Peyer's patch (tissue), 4 donors: ENCODE measurements at regions not wholly inside any gene's neighbourhood (a gene's known extent, or its start where the extent isn't known, plus 50 kb on each side); places are given as distances from the start of the nearest gene placed in this dataset.

Experiments
- DNase-seq, 3 donors: peaks; one replicate each; pipeline ENCODE4 v3.0.0-alpha.2; 2017 to 2019
- H3K27ac ChIP-seq, 4 donors: fragments of 200-600 bp; sonication (generic); one replicate each; pipeline ENCODE4 v1.5.1; 2016 to 2019
- H3K27me3 ChIP-seq, 2 donors: fragments of 200-600 bp; sonication (generic); one replicate each; pipeline ENCODE4 v1.5.1; 2019
- H3K36me3 ChIP-seq, 3 donors: fragments of 200-600 bp; sonication (generic); one replicate each; pipeline ENCODE4 v1.5.1; 2016 to 2019
- H3K4me1 ChIP-seq, 4 donors: fragments of 200-600 bp; sonication (generic); one replicate each; pipeline ENCODE4 v1.5.1; 2016 to 2019
- H3K4me3 ChIP-seq, 4 donors: fragments of 200-600 bp; sonication (generic); 1 replicate in 3 of 4; 2 replicates in 1 of 4; pipeline ENCODE4 v1.5.1; 2016 to 2019; ENCODE audit warnings: mild to moderate bottlenecking in 1 of 4
- H3K9me3 ChIP-seq, 4 donors: fragments of 200-600 bp; sonication (generic); one replicate each; pipeline ENCODE4 v1.5.1; 2016 to 2019; ENCODE audit warnings: mild to moderate bottlenecking in 1 of 4
- POLR2A ChIP-seq, 2 donors: fragments of 450-650 bp; IDR thresholded peaks; one replicate each; pipeline ENCODE4 v1.5.1; 2017; ENCODE audit warnings: antibody characterized with exemption in 2 of 2, mild to moderate bottlenecking in 2 of 2, moderate library complexity in 2 of 2
- TF ChIP-seq, protein P1 (sequence below), 6 experiments: fragments of 450-650 bp in 4 of 6; fragments of 200-600 bp in 2 of 6; sonication (generic) in 1 of 6; IDR thresholded peaks; one replicate each; pipeline ENCODE4 v1.5.1; 2017 to 2019; ENCODE audit warnings: antibody characterized with exemption in 6 of 6, mild to moderate bottlenecking in 3 of 6, moderate library complexity in 1 of 6

DNA sequence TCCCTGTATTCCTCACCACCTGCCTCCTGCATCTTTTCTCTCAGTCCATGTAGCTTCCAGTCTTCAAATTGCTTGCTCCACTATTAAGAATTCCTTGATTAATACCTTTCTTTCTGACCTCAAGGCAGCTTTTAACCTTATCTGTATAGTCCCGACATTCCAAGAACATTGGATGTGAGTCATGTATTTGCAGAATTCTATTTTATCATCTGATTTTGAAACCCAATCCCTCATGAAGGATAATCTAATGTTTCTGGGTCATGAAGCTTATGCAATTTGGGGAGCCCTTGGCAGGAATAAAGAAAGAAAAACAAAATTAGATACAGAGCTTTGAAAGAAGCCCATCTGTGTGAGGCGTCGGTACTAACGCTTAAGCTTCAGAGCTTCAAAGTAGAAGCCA, 63.4 kb upstream of the CCND2 start:
- no peaks in the 10 kb centered on the region for H3K4me1 ChIP-seq
- H3K4me3 ChIP-seq, result no peak overlapping the region
- no peaks in the 10 kb centered on the region for H3K27me3 ChIP-seq
- H3K9me3 ChIP-seq, result no peaks in the 10 kb centered on the region
- TF ChIP-seq, protein P1, sequence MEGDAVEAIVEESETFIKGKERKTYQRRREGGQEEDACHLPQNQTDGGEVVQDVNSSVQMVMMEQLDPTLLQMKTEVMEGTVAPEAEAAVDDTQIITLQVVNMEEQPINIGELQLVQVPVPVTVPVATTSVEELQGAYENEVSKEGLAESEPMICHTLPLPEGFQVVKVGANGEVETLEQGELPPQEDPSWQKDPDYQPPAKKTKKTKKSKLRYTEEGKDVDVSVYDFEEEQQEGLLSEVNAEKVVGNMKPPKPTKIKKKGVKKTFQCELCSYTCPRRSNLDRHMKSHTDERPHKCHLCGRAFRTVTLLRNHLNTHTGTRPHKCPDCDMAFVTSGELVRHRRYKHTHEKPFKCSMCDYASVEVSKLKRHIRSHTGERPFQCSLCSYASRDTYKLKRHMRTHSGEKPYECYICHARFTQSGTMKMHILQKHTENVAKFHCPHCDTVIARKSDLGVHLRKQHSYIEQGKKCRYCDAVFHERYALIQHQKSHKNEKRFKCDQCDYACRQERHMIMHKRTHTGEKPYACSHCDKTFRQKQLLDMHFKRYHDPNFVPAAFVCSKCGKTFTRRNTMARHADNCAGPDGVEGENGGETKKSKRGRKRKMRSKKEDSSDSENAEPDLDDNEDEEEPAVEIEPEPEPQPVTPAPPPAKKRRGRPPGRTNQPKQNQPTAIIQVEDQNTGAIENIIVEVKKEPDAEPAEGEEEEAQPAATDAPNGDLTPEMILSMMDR (IDR thresholded peaks at IDR 0.05), result no peak
- TF ChIP-seq POLR2A (IDR thresholded peaks at IDR 0.05), result no peak
- DNase-seq, result no peak
- no peaks in the 10 kb centered on the region for H3K36me3 ChIP-seq
- H3K27ac ChIP-seq, result no peak overlapping the region

GRCh38 chr12:4206470-4206869, 67.1 kb upstream of the CCND2 start:
- Histone ChIP-seq H3K27me3 (no peaks in the 10 kb centered on the region), H3K4me3 (no peak overlapping the region), H3K4me1 (no peaks in the 10 kb centered on the region), H3K27ac (no peak overlapping the region), H3K36me3 (no peaks in the 10 kb centered on the region), H3K9me3 (no peaks in the 10 kb centered on the region)
- no peak for TF ChIP-seq POLR2A (IDR thresholded peaks at IDR 0.05)
- TF ChIP-seq, protein P1 (IDR thresholded peaks at IDR 0.05), result no peak
- no peak for DNase-seq

DNA sequence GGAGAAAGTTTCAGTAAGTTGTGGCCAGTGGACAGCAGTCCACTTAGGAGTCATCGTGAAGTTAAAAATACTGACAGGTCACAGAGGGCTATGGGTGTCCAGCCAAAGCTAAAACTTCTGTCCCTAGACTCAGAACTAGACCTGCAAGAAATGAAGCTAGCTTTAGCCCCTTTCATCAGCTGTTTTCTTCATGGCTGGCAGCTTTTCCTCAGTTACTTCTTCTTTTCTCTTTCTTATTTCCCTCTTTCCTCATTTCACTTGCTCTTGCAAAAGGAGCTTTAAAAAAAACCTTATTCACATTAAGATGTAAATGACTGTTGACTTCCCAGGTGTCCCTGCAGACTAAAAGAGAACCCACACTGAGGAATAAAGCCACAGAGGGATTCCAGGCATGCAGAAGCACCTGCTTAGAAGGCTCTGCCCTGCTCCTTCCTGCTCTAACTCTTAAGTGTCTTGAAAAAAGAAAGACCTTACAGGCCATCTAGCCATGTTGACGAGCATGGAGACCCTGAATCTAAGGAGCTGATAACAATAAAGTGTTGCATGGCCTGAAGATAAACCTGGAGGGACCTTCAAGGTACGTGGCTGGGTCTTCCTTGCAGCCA, 69.7 kb upstream of the CCND2 start:
- Histone ChIP-seq H3K27ac (no peak overlapping the region), H3K36me3 (no peaks in the 10 kb centered on the region), H3K4me3 (no peak overlapping the region), H3K27me3 (no peaks in the 10 kb centered on the region), H3K4me1 (no peaks in the 10 kb centered on the region), H3K9me3 (no peaks in the 10 kb centered on the region)
- DNase-seq, result no peak
- TF ChIP-seq, protein P1 (IDR thresholded peaks at IDR 0.05), result no peak
- TF ChIP-seq POLR2A (IDR thresholded peaks at IDR 0.05), result no peak

GRCh38 chr12:4202918-4203317, 70.6 kb upstream of the CCND2 start:
- Histone ChIP-seq H3K27me3 (no peaks in the 10 kb centered on the region), H3K27ac (no peak overlapping the region), H3K4me3 (no peak overlapping the region), H3K9me3 (no peaks in the 10 kb centered on the region), H3K36me3 (no peaks in the 10 kb centered on the region), H3K4me1 (no peaks in the 10 kb centered on the region)
- DNase-seq, result no peak
- TF ChIP-seq, protein P1 (IDR thresholded peaks at IDR 0.05), result no peak
- TF ChIP-seq POLR2A (IDR thresholded peaks at IDR 0.05), result no peak

GRCh38 chr12:4202487-4202886, 71.1 kb upstream of the CCND2 start:
- no peaks in the 10 kb centered on the region for H3K4me1 ChIP-seq
- H3K27ac ChIP-seq, result no peak overlapping the region
- H3K36me3 ChIP-seq, result no peaks in the 10 kb centered on the region
- no peak for DNase-seq
- H3K27me3 ChIP-seq, result no peaks in the 10 kb centered on the region
- H3K4me3 ChIP-seq, result no peak overlapping the region
- no peaks in the 10 kb centered on the region for H3K9me3 ChIP-seq
- no peak for TF ChIP-seq POLR2A (IDR thresholded peaks at IDR 0.05)
- TF ChIP-seq, protein P1 (IDR thresholded peaks at IDR 0.05), result no peak
